Inflammatory macrophage treated with lipopolysaccharide for 4 hours (primary cell): ENCODE measurements at regions not wholly inside any gene's neighbourhood (a gene's known extent, or its start where the extent isn't known, plus 50 kb on each side); places are given as distances from the start of the nearest gene placed in this dataset.
"Not testable (repeated sequence)": the region's sequence is repeated elsewhere in the genome, so short reads cannot be mapped to it uniquely, and the experiment has no call there.

Source experiments
- DNase-seq: peaks from one replicate; pipeline ENCODE4 v3.0.0-alpha.2; 2020

- not testable (repeated sequence) for DNase-seq
Measured at GRCh38 chr4:189653130-189653653, 287.5 kb upstream of the FRG1 start.

GRCh38 chr4:189653983-189654382 lies 286.7 kb upstream of the FRG1 start:
- DNase-seq: not testable (repeated sequence)

- not testable (repeated sequence) for DNase-seq
Measured at GRCh38 chr4:189654396-189654795, 286.3 kb upstream of the FRG1 start.

- not testable (repeated sequence) for DNase-seq
Measured at GRCh38 chr4:189655817-189656216, 284.9 kb upstream of the FRG1 start.

- peak; percentile 1 for DNase-seq
Measured at GRCh38 chr4:189656641-189657040, 284.0 kb upstream of the FRG1 start.

- DNase-seq: peak; percentile 32
Measured at GRCh38 chr4:189658259-189658658, 282.4 kb upstream of the FRG1 start.

- DNase-seq: peak; percentile 58
Measured at GRCh38 chr4:189658831-189659230, 281.8 kb upstream of the FRG1 start.

- DNase-seq: peak; percentile 93
Measured at GRCh38 chr4:189659287-189659686, 281.4 kb upstream of the FRG1 start.

- DNase-seq: no peak
Measured at GRCh38 chr4:189660722-189661360, 279.8 kb upstream of the FRG1 start.

- no peak for DNase-seq
Measured at GRCh38 chr4:189664693-189665250, 275.9 kb upstream of the FRG1 start.

- DNase-seq: not testable (repeated sequence)
Measured at GRCh38 chr4:189665712-189666305, 274.9 kb upstream of the FRG1 start.

- not testable (repeated sequence) for DNase-seq
Measured at GRCh38 chr4:189667386-189667785, 273.3 kb upstream of the FRG1 start.

- not testable (repeated sequence) for DNase-seq
Measured at GRCh38 chr4:189697675-189698245, 242.9 kb upstream of the FRG1 start.

- DNase-seq: not testable (repeated sequence)
Measured at GRCh38 chr4:189703000-189703399, 237.7 kb upstream of the FRG1 start.

GRCh38 chr4:189706821-189707220 lies 233.9 kb upstream of the FRG1 start:
- not testable (repeated sequence) for DNase-seq

- not testable (repeated sequence) for DNase-seq
Measured at GRCh38 chr4:189707227-189707626, 233.4 kb upstream of the FRG1 start.

- DNase-seq: not testable (repeated sequence)
Measured at GRCh38 chr4:189711956-189712355, 228.7 kb upstream of the FRG1 start.

- not testable (repeated sequence) for DNase-seq
Measured at GRCh38 chr4:189721016-189721993, 219.4 kb upstream of the FRG1 start.

- DNase-seq: peak; percentile 1
Measured at GRCh38 chr4:189722324-189723003, 218.2 kb upstream of the FRG1 start.

GRCh38 chr4:189727982-189728638 lies 212.6 kb upstream of the FRG1 start:
- DNase-seq: not testable (repeated sequence)

GRCh38 chr4:189731989-189732388 lies 208.7 kb upstream of the FRG1 start:
- not testable (repeated sequence) for DNase-seq
